ENCODE measurements at regions not wholly inside any gene's neighbourhood (a gene's known extent, or its start where the extent isn't known, plus 50 kb on each side); places are given as distances from the start of the nearest gene placed in this dataset.

GRCh38 chr4:67371615-67372014, 173.7 kb downstream of the CENPC start:
- peaks cover 8% of the 10 kb centered on the region for H3K4me1 Mint-ChIP-seq
- TF ChIP-seq CTCF (IDR thresholded peaks at IDR 0.05; ENCODE audit: unreplicated experiment in 3 of 3), result no peak
- H3K4me3 Mint-ChIP-seq, result no peak overlapping the region
- H3K27me3 Mint-ChIP-seq (ENCODE audit: low read depth), result no peaks in the 10 kb centered on the region
- no peaks in the 10 kb centered on the region for H3K9me3 Mint-ChIP-seq
- H3K36me3 Mint-ChIP-seq (ENCODE audit: low read depth), result no peaks in the 10 kb centered on the region
- no peak overlapping the region for H3K27ac Mint-ChIP-seq

GRCh38 chr4:67366311-67366861, 178.9 kb downstream of the CENPC start:
- no peaks in the 10 kb centered on the region for H3K27me3 Mint-ChIP-seq (ENCODE audit: low read depth)
- TF ChIP-seq CTCF (IDR thresholded peaks at IDR 0.05; ENCODE audit: unreplicated experiment in 3 of 3), result no peak
- H3K36me3 Mint-ChIP-seq (ENCODE audit: low read depth), result no peaks in the 10 kb centered on the region
- peak overlapping the region; percentile 14 to 51 (median 20) for H3K27ac Mint-ChIP-seq
- H3K9me3 Mint-ChIP-seq, result peaks cover 6% of the 10 kb centered on the region
- H3K4me1 Mint-ChIP-seq, result peaks cover 21% of the 10 kb centered on the region
- no peak overlapping the region for H3K4me3 Mint-ChIP-seq

GRCh38 chr4:67365661-67366245, 179.6 kb downstream of the CENPC start:
- TF ChIP-seq CTCF (IDR thresholded peaks at IDR 0.05; ENCODE audit: unreplicated experiment in 3 of 3), result no peak
- no peak overlapping the region for H3K4me3 Mint-ChIP-seq
- peaks cover 6% of the 10 kb centered on the region for H3K9me3 Mint-ChIP-seq
- peaks cover 21% of the 10 kb centered on the region for H3K4me1 Mint-ChIP-seq
- H3K27me3 Mint-ChIP-seq (ENCODE audit: low read depth), result no peaks in the 10 kb centered on the region
- H3K36me3 Mint-ChIP-seq (ENCODE audit: low read depth), result no peaks in the 10 kb centered on the region
- H3K27ac Mint-ChIP-seq, result peak overlapping the region; percentile 20 to 57 (median 34)

GRCh38 chr4:67355806-67356205, 189.5 kb downstream of the CENPC start:
- H3K36me3 Mint-ChIP-seq (ENCODE audit: low read depth), result no peaks in the 10 kb centered on the region
- H3K4me1 Mint-ChIP-seq, result no peaks in the 10 kb centered on the region
- H3K27ac Mint-ChIP-seq, result no peak overlapping the region
- H3K9me3 Mint-ChIP-seq, result no peaks in the 10 kb centered on the region
- H3K4me3 Mint-ChIP-seq, result no peak overlapping the region
- no peaks in the 10 kb centered on the region for H3K27me3 Mint-ChIP-seq (ENCODE audit: low read depth)
- TF ChIP-seq CTCF (IDR thresholded peaks at IDR 0.05; ENCODE audit: unreplicated experiment in 3 of 3), result no peak

- H3K9me3 Mint-ChIP-seq, result no peaks in the 10 kb centered on the region
- H3K36me3 Mint-ChIP-seq (ENCODE audit: low read depth), result no peaks in the 10 kb centered on the region
- H3K4me1 Mint-ChIP-seq, result no peaks in the 10 kb centered on the region
- H3K27me3 Mint-ChIP-seq (ENCODE audit: low read depth), result no peaks in the 10 kb centered on the region
- TF ChIP-seq CTCF (IDR thresholded peaks at IDR 0.05; ENCODE audit: unreplicated experiment in 3 of 3), result no peak
- H3K27ac Mint-ChIP-seq, result no peak overlapping the region
- H3K4me3 Mint-ChIP-seq, result no peak overlapping the region
These were observed 198.6 kb downstream of the CENPC start for GRCh38 chr4:67346654-67347053.
